ENCODE measurements at regions not wholly inside any gene's neighbourhood (a gene's known extent, or its start where the extent isn't known, plus 50 kb on each side); places are given as distances from the start of the nearest gene placed in this dataset.
A peak's percentile ranks its signal among the peaks of the same experiment; 100 is the strongest.

- H3K4me1 ChIP-seq: no peaks in the 10 kb centered on the region
- H3K36me3 ChIP-seq: no peaks in the 10 kb centered on the region
- Mint-ChIP-seq H3K4me1 (peaks cover 4% of the 10 kb centered on the region), H3K36me3 (no peaks in the 10 kb centered on the region), H3K27ac (no peak overlapping the region), H3K4me3 (no peak overlapping the region), H3K27me3 (ENCODE audit: insufficient read depth, low read depth) (peaks cover under 1% of the 10 kb centered on the region), H3K9me3 (no peaks in the 10 kb centered on the region)
- no peak for TF ChIP-seq CTCF (IDR thresholded peaks at IDR 0.05)
- TF ChIP-seq EZH2 (IDR thresholded peaks at IDR 0.05): no peak
- no peak for TF ChIP-seq EZH2phosphoT487 (IDR thresholded peaks at IDR 0.05)
- H3K9ac ChIP-seq: no peak overlapping the region
- DNase-seq (ENCODE audit: low spot score): no peak
- no peaks in the 10 kb centered on the region for H3K9me3 ChIP-seq (ENCODE audit: low read depth)
- no peaks in the 10 kb centered on the region for H3K27me3 ChIP-seq
- H3K4me3 ChIP-seq: no peak overlapping the region
- no peak overlapping the region for H3K27ac ChIP-seq
- H4K20me1 ChIP-seq (ENCODE audit: low read depth): no peaks in the 10 kb centered on the region
- no peak overlapping the region for H3K4me2 ChIP-seq
- no peaks in the 10 kb centered on the region for H3K79me2 ChIP-seq (ENCODE audit: low read depth)
- no peaks in the 10 kb centered on the region for H3F3A ChIP-seq (ENCODE audit: low read depth)
- H2AFZ ChIP-seq (replicated peaks): no peak overlapping the region
These were observed 425.3 kb downstream of the INHBA start for GRCh38 chr7:41277561-41277960.

- H3K4me1 ChIP-seq: peaks cover 5% of the 10 kb centered on the region
- no peaks in the 10 kb centered on the region for H3K36me3 ChIP-seq
- no peaks in the 10 kb centered on the region for H3K36me3 Mint-ChIP-seq
- H3K4me3 ChIP-seq: no peak overlapping the region
- H3K27me3 ChIP-seq: no peaks in the 10 kb centered on the region
- no peaks in the 10 kb centered on the region for H3K79me2 ChIP-seq (ENCODE audit: low read depth)
- H2AFZ ChIP-seq (replicated peaks): no peak overlapping the region
- H3F3A ChIP-seq (ENCODE audit: low read depth): no peaks in the 10 kb centered on the region
- H4K20me1 ChIP-seq (ENCODE audit: low read depth): no peaks in the 10 kb centered on the region
- TF ChIP-seq EZH2 (IDR thresholded peaks at IDR 0.05): no peak
- no peak for TF ChIP-seq CTCF (IDR thresholded peaks at IDR 0.05)
- no peak for TF ChIP-seq EZH2phosphoT487 (IDR thresholded peaks at IDR 0.05)
- no peak overlapping the region for H3K4me3 Mint-ChIP-seq
- DNase-seq (ENCODE audit: low spot score): peak; percentile 24
- peaks cover 4% of the 10 kb centered on the region for H3K4me1 Mint-ChIP-seq
- no peak overlapping the region for H3K4me2 ChIP-seq
- no peak overlapping the region for H3K27ac Mint-ChIP-seq
- H3K9ac ChIP-seq: no peak overlapping the region
- H3K9me3 Mint-ChIP-seq: no peaks in the 10 kb centered on the region
- no peak overlapping the region for H3K27ac ChIP-seq
- no peaks in the 10 kb centered on the region for H3K27me3 Mint-ChIP-seq (ENCODE audit: insufficient read depth, low read depth)
- no peaks in the 10 kb centered on the region for H3K9me3 ChIP-seq (ENCODE audit: low read depth)
These were observed 427.6 kb downstream of the INHBA start for GRCh38 chr7:41275255-41275654.

GRCh38 chr7:41274179-41274578 is 428.7 kb downstream of the INHBA start:
- Mint-ChIP-seq H3K36me3 (no peaks in the 10 kb centered on the region), H3K27ac (no peak overlapping the region)

More at GRCh38 chr7:41274179-41274578, 428.7 kb downstream of the INHBA start:
- H3K4me1 ChIP-seq: peaks cover 5% of the 10 kb centered on the region
- H3K4me2 ChIP-seq: no peak overlapping the region
- H3K27me3 Mint-ChIP-seq (ENCODE audit: insufficient read depth, low read depth): no peaks in the 10 kb centered on the region
- H3F3A ChIP-seq (ENCODE audit: low read depth): no peaks in the 10 kb centered on the region
- TF ChIP-seq CTCF (IDR thresholded peaks at IDR 0.05) (no peak), EZH2phosphoT487 (IDR thresholded peaks at IDR 0.05) (no peak), EZH2 (IDR thresholded peaks at IDR 0.05) (no peak)
- no peak overlapping the region for H2AFZ ChIP-seq (replicated peaks)
- H3K27me3 ChIP-seq: no peaks in the 10 kb centered on the region
- no peaks in the 10 kb centered on the region for H4K20me1 ChIP-seq (ENCODE audit: low read depth)
- H3K79me2 ChIP-seq (ENCODE audit: low read depth): no peaks in the 10 kb centered on the region
- H3K9ac ChIP-seq: no peak overlapping the region
- H3K4me1 Mint-ChIP-seq: peaks cover 4% of the 10 kb centered on the region
- no peaks in the 10 kb centered on the region for H3K9me3 Mint-ChIP-seq
- no peaks in the 10 kb centered on the region for H3K9me3 ChIP-seq (ENCODE audit: low read depth)
- DNase-seq (ENCODE audit: low spot score): no peak
- H3K4me3 ChIP-seq: no peak overlapping the region
- no peak overlapping the region for H3K4me3 Mint-ChIP-seq
- no peaks in the 10 kb centered on the region for H3K36me3 ChIP-seq
- H3K27ac ChIP-seq: no peak overlapping the region

All from neural progenitor cell (in vitro differentiated cells).